SK-N-SH (cell line): ENCODE measurements at regions not wholly inside any gene's neighbourhood (a gene's known extent, or its start where the extent isn't known, plus 50 kb on each side); places are given as distances from the start of the nearest gene placed in this dataset.

Source experiments
- CTCF ChIA-PET: fragments of 300-600, 350-600 bp; formaldehyde crosslinking; extraction: SDS; loops from one replicate; lab custom pipeline; 2021; lab: Yijun Ruan, JAX
- POLR2A ChIA-PET: fragments of 350-600 bp; sonication (Branson Sonifier 250); formaldehyde crosslinking; extraction: SDS; loops from one replicate; lab custom pipeline; 2020; ENCODE audit warnings: antibody characterized with exemption, inconsistent platforms; lab: Yijun Ruan, JAX
- DNase-seq: peaks from one replicate; pipeline ENCODE4 v3.0.0; 2012
- H2AFZ ChIP-seq: fragments of 200-600 bp; sonication (generic); 2 replicates; pipeline ENCODE4 v1.8.1; 2016; ENCODE audit warnings: antibody characterized with exemption, mild to moderate bottlenecking, low read depth
- H3F3A ChIP-seq: fragments of 200-600 bp; sonication (generic); replicated peaks from 2 replicates; pipeline ENCODE3; 2016; ENCODE audit warnings: antibody characterized with exemption, mild to moderate bottlenecking; ENCODE audit not compliant: insufficient read depth
- H3K27ac ChIP-seq, 2 experiments: fragments of 200-500 bp in 1 of 2; fragments of 200-600 bp in 1 of 2; sonication (Bioruptor generic) in 1 of 2; sonication (generic), shearing (Covaris generic) in 1 of 2; 2 replicates each; pipeline versions ENCODE4 v1.5.1 to v1.6.1; 2014 to 2016; ENCODE audit warnings: low read depth in 2 of 2, inconsistent platforms in 1 of 2, low read length in 1 of 2, mild to moderate bottlenecking in 1 of 2, mixed read lengths in 1 of 2
- H3K27me3 ChIP-seq: fragments of 200-600 bp; sonication (generic), shearing (Covaris generic); 2 replicates; pipeline ENCODE4 v1.6.1; 2016; ENCODE audit warnings: mixed run types; ENCODE audit not compliant: insufficient read depth
- H3K36me3 ChIP-seq, 2 experiments: fragments of 200-500 bp in 1 of 2; fragments of 200-600 bp in 1 of 2; sonication (Bioruptor generic) in 1 of 2; sonication (generic) in 1 of 2; replicated peaks in 1 of 2; 2 replicates each; pipeline versions ENCODE3 to v1.5.1; 2014 to 2016; ENCODE audit warnings: low read length in 1 of 2, mild to moderate bottlenecking in 1 of 2; ENCODE audit not compliant: insufficient read depth in 2 of 2, control insufficient read depth in 1 of 2
- H3K4me1 ChIP-seq, 2 experiments: fragments of 200-500 bp in 1 of 2; fragments of 200-600 bp in 1 of 2; sonication (Bioruptor generic) in 1 of 2; sonication (generic), shearing (Covaris generic) in 1 of 2; 2 replicates each; pipeline versions ENCODE4 v1.5.1 to v1.6.1; 2014 to 2016; ENCODE audit warnings: low read depth in 1 of 2, low read length in 1 of 2, mixed run types in 1 of 2; ENCODE audit not compliant: insufficient read depth in 2 of 2, control insufficient read depth in 1 of 2
- H3K4me2 ChIP-seq: fragments of 200-600 bp; sonication (generic), shearing (Covaris generic); 2 replicates; pipeline ENCODE4 v1.6.1; 2017; ENCODE audit warnings: mixed run types
- H3K4me3 ChIP-seq, 2 experiments: fragments of 200-500 bp in 1 of 2; fragments of 200-600 bp in 1 of 2; sonication (Bioruptor generic) in 1 of 2; sonication (generic), shearing (Covaris generic) in 1 of 2; 2 replicates each; pipeline versions ENCODE4 v1.5.1 to v1.8.1; 2014 to 2016; ENCODE audit warnings: low read depth in 2 of 2, inconsistent platforms in 1 of 2, low read length in 1 of 2, mild to moderate bottlenecking in 1 of 2, mixed read lengths in 1 of 2, moderate library complexity in 1 of 2
- H3K79me2 ChIP-seq: fragments of 200-600 bp; sonication (generic); 2 replicates; pipeline ENCODE4 v1.8.1; 2017; ENCODE audit warnings: mild to moderate bottlenecking; ENCODE audit not compliant: insufficient read depth
- H3K9ac ChIP-seq: fragments of 200-600 bp; sonication (generic); 2 replicates; pipeline ENCODE4 v1.6.1; 2017; ENCODE audit warnings: mixed run types
- H3K9me2 ChIP-seq: fragments of 200-600 bp; sonication (generic); 2 replicates; pipeline ENCODE4 v1.6.1; 2017; ENCODE audit warnings: mixed run types
- H3K9me3 ChIP-seq: fragments of 200-600 bp; sonication (generic); 2 replicates; pipeline ENCODE4 v1.6.1; 2017; ENCODE audit warnings: mixed run types, mild to moderate bottlenecking, moderate library complexity
- H4K20me1 ChIP-seq: fragments of 200-600 bp; sonication (generic); 2 replicates; pipeline ENCODE4 v1.6.1; 2017; ENCODE audit warnings: mild to moderate bottlenecking, mixed run types; ENCODE audit not compliant: insufficient read depth
- CHD2 ChIP-seq: fragments of 150-350 bp; IDR thresholded peaks from 2 replicates; pipeline ENCODE4 v1.6.1; 2018; ENCODE audit warnings: low read length; ENCODE audit not compliant: partially characterized antibody
- EP300 ChIP-seq, 2 experiments: IDR thresholded peaks; 2 replicates each; pipeline versions ENCODE4 v1.4.0 to v1.6.1; 2012; ENCODE audit warnings: borderline replicate concordance in 1 of 2, low read depth in 1 of 2, low read length in 1 of 2
- FOXJ3 ChIP-seq: sonication (generic); formaldehyde crosslinking; IDR thresholded peaks from 2 replicates; pipeline ENCODE4 v1.5.1; 2020; ENCODE audit warnings: mild to moderate bottlenecking, missing genetic modification reagents
- GABPA ChIP-seq: IDR thresholded peaks from 2 replicates; pipeline ENCODE4 v1.4.0; 2012; ENCODE audit warnings: low read depth, mild to moderate bottlenecking
- IRF3 ChIP-seq: fragments of 150-350 bp; IDR thresholded peaks from 2 replicates; pipeline ENCODE4 v1.6.1; 2016; ENCODE audit warnings: mild to moderate bottlenecking, low read depth, low read length
- JUND ChIP-seq: IDR thresholded peaks from 2 replicates; pipeline ENCODE4 v1.4.0; 2012
- NFIC ChIP-seq: IDR thresholded peaks from 2 replicates; pipeline ENCODE4 v1.4.0; 2012; ENCODE audit warnings: borderline replicate concordance
- RCOR1 ChIP-seq: fragments of 150-350 bp; IDR thresholded peaks from 2 replicates; pipeline ENCODE4 v1.6.1; 2017; ENCODE audit warnings: antibody characterized with exemption, low read length
- SMC3 ChIP-seq: IDR thresholded peaks from 2 replicates; pipeline ENCODE4 v1.6.1; 2012; ENCODE audit warnings: low read depth, low read length, improper control_type of control experiment
- TCF12 ChIP-seq: IDR thresholded peaks from 2 replicates; pipeline ENCODE4 v1.4.0; 2012
- WGBS: methylation state at CpG from one replicate; pipeline ENCODE4 v1.1.6; 2017; ENCODE audit warnings: low lambda C conversion rate; 5-methylcytosine and 5-hydroxymethylcytosine counted together

GRCh38 chr22:27298742-27299141 is 502.8 kb downstream of the MN1 start:
- DNase-seq, result no peak
- no peaks in the 10 kb centered on the region for H3F3A ChIP-seq
- no peak overlapping the region for H3K4me3 ChIP-seq
- H3K36me3 ChIP-seq, result no peaks in the 10 kb centered on the region
- CTCF ChIA-PET, result interaction anchor here (1.1 kb wide), 1 partner anchor 48 kb away, joined by 4 read pairs; no protein-coding TSS in a partner anchor
- no peaks in the 10 kb centered on the region for H3K79me2 ChIP-seq
- H3K9me2 ChIP-seq, result no peaks in the 10 kb centered on the region
- 81% methylated on average over 4 of the region's 4 CpGs for WGBS
- H3K4me2 ChIP-seq, result no peak overlapping the region
- no peak overlapping the region for H3K9ac ChIP-seq
- TF ChIP-seq JUND (no peak), GABPA (no peak), SMC3 (no peak), EP300 (IDR thresholded peaks at IDR 0.05; ENCODE audit: borderline replicate concordance in 1 of 2, low read depth in 1 of 2, low read length in 1 of 2) (no peak), CHD2 (no peak), IRF3 (no peak), NFIC (no peak), FOXJ3 (CRISPR knock-in tag) (no peak)
- TF ChIP-seq, all 33 proteins: peak for 0
- POLR2A ChIA-PET, result no interaction called here
- no peaks in the 10 kb centered on the region; the same call in 1 of the 2 replicates for H3K27me3 ChIP-seq
- H4K20me1 ChIP-seq, result no peaks in the 10 kb centered on the region
- H3K9me3 ChIP-seq, result no peaks in the 10 kb centered on the region
- H3K27ac ChIP-seq, result peak overlapping the region in 1 of 2 experiments; percentile 2; a peak in 1 of 4 replicates
- H2AFZ ChIP-seq, result no peak overlapping the region
- H3K4me1 ChIP-seq, result peaks cover 14 to 20% of the 10 kb centered on the region in 2 experiments; a peak in 2 of 4 replicates

GRCh38 chr22:27299181-27300085 is 502.1 kb downstream of the MN1 start:
- no peaks in the 10 kb centered on the region for H3K79me2 ChIP-seq
- CTCF ChIA-PET, result no interaction called here
- H3K27me3 ChIP-seq, result no peaks in the 10 kb centered on the region; the same call in 1 of the 2 replicates
- no peak overlapping the region for H3K4me3 ChIP-seq
- no peaks in the 10 kb centered on the region for H3K36me3 ChIP-seq
- H3K9me3 ChIP-seq, result no peaks in the 10 kb centered on the region
- H3K9me2 ChIP-seq, result no peaks in the 10 kb centered on the region
- POLR2A ChIA-PET, result no interaction called here
- H3K4me2 ChIP-seq, result no peak overlapping the region
- peak; percentile 48; the same call in 1 of the 2 replicates for TF ChIP-seq RCOR1
- no peak for TF ChIP-seq TCF12
- peak; percentile 59 for DNase-seq
- H2AFZ ChIP-seq, result no peak overlapping the region
- peak overlapping the region in 1 of 2 experiments; percentile 2; a peak in 1 of 4 replicates for H3K27ac ChIP-seq
- H3F3A ChIP-seq, result no peaks in the 10 kb centered on the region
- WGBS, result 65% methylated on average over 30 of the region's 33 CpGs
- no peak overlapping the region for H3K9ac ChIP-seq
- peaks cover 14 to 20% of the 10 kb centered on the region in 2 experiments; a peak in 2 of 4 replicates for H3K4me1 ChIP-seq
- no peaks in the 10 kb centered on the region for H4K20me1 ChIP-seq
